IPS-18c (cell line): ENCODE measurements at regions not wholly inside any gene's neighbourhood (a gene's known extent, or its start where the extent isn't known, plus 50 kb on each side); places are given as distances from the start of the nearest gene placed in this dataset.

Source experiments
- H3K4me3 ChIP-seq: 2 replicates; pipeline ENCODE4 v1.7.0; 2013; ENCODE audit warnings: low read depth, mild to moderate bottlenecking, low read length, moderate library complexity; ENCODE audit not compliant: insufficient read depth
- H3K9me3 ChIP-seq: one replicate; pipeline ENCODE4 v1.6.1; 2013; ENCODE audit warnings: mild to moderate bottlenecking, low read length, moderate library complexity; ENCODE audit not compliant: control insufficient read depth, insufficient read depth

DNA sequence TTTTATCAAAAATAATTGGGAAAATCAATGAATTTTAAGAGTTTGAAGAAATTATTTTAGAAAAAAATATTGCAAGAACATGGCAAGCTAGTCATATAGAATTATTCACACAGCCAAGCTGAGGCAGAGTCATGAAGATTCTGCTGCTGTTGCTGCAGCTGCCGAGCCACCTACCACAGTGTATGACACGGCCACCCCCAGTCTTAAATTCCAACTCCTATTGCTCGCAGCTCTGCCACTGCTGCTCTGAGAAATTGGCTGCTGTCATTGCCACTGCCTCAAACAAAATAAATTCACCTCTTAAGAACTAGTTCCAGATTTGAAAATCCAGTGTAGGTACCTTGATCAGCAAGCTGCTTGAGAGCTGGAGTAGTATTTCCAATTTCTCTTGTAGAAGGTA lies 1318.8 kb upstream of the ACO1 start:
- Histone ChIP-seq H3K4me3 (no peak overlapping the region), H3K9me3 (no peaks in the 10 kb centered on the region)

DNA sequence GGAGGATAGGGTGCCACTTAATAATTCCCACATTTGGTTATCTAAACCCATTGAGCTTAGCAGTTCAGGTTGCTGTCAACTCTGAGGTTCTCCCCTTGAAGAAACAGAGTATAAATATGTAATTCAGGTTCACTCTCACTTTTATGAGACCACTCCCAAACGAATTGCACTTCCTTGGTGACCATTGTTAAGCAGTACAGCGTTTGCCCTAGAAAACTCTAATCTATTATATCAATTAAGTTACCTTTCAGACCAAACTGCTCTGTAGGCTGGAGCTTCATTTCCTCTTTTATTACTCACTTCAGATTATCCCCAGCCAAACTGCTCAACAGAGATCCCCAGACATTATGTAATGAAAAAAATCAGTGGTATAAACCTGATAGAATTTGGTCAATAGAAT lies 1317.0 kb upstream of the ACO1 start:
- H3K9me3 ChIP-seq, result no peaks in the 10 kb centered on the region
- no peak overlapping the region for H3K4me3 ChIP-seq

DNA sequence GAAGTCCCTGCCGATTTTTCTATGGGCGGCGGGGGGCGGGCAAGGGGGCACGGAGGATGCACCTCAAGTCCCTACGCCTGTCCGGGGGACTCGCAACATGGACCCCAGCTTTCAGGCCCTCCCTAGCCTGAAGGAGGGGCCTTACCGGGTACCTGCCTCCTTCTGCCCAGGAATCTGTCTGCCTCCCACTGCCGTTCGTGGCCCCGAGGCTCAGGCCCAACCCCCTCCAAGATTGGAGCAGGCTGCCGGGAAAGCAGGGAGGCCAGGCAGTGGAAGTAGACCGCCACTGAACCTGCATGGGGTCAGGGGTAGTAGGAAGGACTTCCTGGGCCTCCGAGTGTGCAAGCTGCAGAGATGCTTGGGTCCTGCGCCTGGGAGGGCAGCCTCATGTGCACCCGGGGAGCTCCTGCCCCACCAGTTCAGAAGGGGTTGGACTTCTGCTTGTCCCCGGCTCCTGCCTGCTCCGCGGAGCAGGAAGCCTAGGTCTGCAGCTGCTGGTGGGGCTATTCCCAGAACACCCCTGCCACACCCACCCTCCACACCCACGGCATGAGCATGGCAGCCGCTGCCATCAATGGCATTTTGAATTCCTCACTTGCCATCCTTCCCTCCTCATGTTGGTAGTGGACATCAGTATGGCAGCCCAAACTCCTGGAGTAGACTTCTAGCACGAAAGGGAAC lies 1312.7 kb upstream of the ACO1 start:
- no peaks in the 10 kb centered on the region for H3K9me3 ChIP-seq
- H3K4me3 ChIP-seq, result no peak overlapping the region

DNA sequence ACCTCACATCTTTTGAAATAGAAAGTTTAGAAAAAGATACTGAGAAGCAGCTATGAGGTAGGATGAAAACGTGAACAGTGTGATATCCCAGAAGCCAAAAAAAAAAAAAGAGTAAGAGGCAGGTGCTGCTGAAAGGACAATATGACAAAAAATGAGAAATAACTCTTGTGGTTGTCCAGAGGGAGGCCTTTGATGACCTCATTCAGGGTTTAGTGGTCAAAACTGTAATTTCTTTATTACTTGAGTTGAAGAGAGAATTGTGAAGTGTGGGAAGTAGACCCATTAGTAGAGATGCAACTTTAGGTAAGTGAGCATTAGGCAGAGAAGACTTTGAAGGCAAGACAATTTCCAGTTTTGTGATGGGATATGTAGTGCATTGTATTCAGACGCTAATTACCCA lies 1306.3 kb upstream of the ACO1 start:
- H3K4me3 ChIP-seq, result no peak overlapping the region

DNA sequence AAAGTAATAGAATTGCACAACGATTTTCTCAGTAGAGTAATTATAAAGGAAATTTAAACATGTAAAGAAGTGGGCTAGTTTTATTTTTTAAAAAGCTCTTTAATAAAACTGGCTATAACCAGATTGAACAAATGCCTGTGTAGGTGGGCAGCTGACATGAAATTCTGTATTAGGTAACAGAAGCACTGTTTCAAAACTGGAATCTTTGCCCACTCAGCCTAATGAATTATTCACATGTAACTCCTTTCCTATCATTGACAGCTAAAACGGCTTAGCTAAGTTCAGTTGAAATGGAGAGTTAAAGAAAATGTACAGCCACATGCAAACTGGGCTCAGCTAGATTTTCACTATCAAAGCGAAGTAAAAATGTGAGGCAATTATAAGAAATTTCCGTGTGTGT lies 1300.1 kb upstream of the ACO1 start:
- Histone ChIP-seq H3K9me3 (no peaks in the 10 kb centered on the region), H3K4me3 (no peak overlapping the region)

More for the DNA sequence above, 1306.3 kb upstream of the ACO1 start:
- H3K9me3 ChIP-seq, result no peaks in the 10 kb centered on the region

DNA sequence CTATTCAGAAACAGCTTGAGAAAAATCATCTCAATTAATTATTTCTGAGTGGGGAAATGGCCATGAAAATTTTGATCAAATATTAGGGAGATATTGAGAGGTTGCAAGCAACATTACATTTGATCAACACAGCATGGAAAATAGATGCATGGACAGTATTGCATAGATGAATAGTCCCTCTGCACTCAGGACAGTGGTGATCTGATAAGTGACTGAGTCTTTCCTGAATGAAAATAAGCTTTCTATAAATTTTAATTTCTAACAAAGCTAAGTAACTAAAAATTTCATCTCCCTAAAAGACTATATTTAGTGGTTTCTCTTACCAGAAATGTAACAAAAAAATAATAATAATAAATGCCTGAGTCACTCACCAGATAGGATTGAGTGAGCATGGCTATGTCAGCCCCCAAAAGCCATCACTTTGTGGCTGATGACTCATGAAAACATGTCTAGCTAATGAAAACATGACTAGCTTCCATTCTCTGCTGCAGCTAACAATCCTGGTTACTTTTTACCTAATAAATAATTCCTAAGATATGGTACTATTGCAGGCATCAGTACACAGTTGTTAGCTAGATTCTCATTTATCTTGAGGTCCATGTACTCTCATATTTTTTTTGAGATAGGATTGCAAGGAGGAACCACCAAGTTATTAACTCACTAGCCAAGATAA lies 1294.8 kb upstream of the ACO1 start:
- Histone ChIP-seq H3K9me3 (no peaks in the 10 kb centered on the region), H3K4me3 (no peak overlapping the region)

DNA sequence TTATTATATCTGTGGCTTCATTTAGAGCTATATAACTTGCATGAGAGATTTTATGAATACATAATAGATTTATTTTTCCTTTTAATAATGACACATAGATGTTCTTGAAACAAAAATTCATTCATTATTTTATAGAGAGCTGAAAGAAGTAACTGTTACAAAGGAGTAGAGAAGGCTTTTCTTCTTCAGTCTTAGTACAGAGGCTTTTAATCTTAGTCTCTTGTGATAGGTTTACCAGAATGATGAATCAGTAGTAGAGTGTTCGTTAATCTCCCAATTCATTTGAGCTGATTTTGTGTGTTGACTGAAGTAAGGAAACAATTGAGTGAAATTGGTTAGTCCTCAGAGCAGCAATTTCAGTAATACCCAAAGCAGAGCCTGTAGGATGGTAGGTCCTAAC lies 1284.1 kb upstream of the ACO1 start:
- Histone ChIP-seq H3K4me3 (no peak overlapping the region), H3K9me3 (no peaks in the 10 kb centered on the region)

DNA sequence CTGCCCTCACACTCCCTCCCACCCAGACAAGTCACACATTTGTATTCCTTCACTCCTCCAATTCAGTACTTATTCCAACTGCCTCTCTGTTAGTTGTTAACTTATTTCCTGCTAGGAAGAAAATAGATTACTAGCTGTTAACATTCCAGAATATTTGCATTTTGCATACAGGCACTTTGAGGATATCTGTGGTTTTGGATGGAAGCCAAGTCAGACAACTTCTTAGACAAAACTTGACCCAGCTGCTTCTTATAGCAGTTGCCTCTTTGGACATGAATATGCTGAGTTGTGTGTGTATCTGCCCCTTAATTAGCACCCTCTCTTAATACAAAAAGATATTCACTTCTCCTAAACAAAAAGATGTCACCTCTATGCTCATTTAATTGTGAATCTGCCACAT lies 1280.6 kb upstream of the ACO1 start:
- no peaks in the 10 kb centered on the region for H3K9me3 ChIP-seq
- H3K4me3 ChIP-seq, result no peak overlapping the region

DNA sequence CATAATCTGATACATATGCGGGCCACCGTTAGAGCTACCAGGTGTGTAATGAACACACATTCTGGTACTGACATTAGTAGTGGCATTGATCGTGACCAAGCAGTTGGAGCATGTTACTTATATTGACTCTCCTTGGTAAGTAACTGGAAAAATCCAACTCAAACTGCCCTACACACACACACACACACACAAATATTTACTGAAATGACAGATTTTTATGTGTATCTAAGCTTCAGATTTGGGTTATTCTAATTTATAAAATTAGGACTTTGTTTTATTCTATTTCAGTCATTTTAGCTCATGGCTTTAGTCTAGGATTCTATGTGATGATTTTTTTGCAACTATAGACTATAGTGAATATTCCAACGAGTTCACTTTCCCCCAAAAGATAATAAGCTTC lies 1280.2 kb upstream of the ACO1 start:
- Histone ChIP-seq H3K4me3 (no peak overlapping the region), H3K9me3 (no peaks in the 10 kb centered on the region)

DNA sequence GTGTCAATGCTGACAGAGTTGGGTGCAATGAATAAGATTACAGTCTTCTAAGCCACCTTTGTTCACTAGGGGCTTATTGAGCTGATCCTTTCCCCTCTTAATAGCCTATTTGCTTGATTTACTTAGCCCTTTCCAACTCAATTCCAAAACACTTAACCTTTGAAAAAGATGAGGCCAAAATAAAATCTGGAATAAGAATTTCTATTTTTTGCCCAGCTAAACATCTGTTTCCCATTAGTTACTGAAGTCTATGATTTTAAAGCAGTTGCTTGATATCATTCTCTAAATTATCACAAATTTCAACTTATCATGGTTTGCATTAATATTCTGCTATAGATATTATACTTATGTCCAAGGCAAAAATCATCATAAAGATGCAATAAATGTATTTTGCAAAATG lies 1272.0 kb upstream of the ACO1 start:
- Histone ChIP-seq H3K9me3 (no peaks in the 10 kb centered on the region), H3K4me3 (no peak overlapping the region)

DNA sequence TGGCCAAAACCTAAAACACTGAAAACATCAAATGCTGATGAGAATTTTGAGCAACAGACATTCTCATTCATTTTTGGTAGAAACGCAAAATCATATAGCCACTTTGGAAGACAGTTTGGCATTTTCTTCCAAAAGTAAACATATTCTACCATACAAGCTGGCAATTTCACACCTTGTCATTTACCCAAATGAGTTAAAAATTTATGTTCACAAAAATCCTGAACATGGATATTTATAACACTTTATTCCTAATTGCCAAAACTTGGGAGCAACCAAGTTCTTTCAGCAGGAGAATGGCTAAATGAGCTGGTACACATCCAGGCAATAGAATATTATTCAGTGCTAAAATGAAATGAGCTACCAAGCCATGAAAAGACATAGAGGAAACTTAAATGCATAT lies 1270.1 kb upstream of the ACO1 start:
- H3K4me3 ChIP-seq, result no peak overlapping the region
- no peaks in the 10 kb centered on the region for H3K9me3 ChIP-seq

DNA sequence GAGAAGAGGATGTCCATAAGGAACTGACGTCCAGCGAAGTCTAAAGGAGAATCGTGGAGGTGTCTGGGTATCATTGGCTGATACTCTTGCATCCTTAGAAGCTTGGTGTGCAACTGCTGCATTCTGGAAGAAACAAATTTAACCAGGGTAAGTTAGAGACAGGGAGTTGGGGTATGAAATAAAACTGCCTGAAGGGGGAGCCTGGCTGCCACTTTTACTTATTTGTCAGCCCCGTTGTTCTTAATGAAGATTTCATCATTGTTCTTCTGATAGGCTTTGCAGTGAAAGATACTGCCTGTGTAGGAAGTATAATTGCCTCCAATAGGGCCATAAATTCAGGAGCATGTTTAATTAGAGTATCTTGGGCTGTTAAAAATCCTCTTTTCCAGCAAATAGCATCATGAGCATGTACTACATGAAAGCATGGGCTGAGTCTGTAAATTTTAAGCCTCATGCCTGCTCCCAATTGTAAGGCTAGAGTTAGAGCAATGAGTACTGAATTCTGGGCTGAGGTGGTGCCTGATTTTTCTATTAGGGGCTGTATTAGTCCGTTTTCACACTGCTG lies 1264.5 kb upstream of the ACO1 start:
- Histone ChIP-seq H3K4me3 (no peak overlapping the region), H3K9me3 (peaks cover 4% of the 10 kb centered on the region)

DNA sequence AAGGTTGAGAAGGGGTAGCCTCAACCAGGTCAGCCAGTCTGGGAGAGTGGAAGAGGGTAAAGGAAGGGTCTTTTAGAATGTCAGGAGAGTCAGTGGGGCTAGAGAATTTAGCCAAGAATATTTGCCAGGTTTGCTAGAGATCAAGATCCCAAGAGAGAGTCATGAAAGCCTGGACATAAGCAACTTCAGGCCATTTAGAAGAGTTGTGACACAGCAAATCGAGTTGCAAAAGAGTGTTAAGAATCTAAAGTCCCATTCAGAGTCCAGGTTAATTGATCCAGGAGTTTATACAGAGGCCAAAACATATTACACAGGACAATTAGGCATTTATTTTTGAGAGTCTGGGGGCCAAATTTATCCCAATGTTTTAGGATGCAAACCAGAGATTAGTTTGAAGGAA lies 1260.1 kb upstream of the ACO1 start:
- Histone ChIP-seq H3K4me3 (no peak overlapping the region), H3K9me3 (peaks cover 4% of the 10 kb centered on the region)

DNA sequence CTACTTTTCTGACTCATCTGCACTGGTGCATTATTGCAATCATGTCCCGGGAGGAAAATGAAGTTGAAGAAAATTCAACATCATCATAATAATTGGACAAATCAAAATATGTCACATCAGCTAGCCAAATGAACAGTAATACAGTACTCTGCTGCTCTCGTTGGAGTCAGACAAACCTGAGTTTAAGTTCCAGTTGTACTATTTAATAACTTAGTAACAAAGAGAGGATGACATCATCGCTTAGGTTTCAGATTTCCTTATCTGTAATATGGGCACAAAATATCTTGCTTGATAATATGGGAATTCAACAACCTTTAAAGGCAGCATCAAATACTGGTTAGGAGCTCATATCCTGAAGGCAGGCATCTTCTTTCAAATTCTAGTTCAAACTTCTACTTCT lies 1248.9 kb upstream of the ACO1 start:
- H3K9me3 ChIP-seq, result no peaks in the 10 kb centered on the region
- no peak overlapping the region for H3K4me3 ChIP-seq

DNA sequence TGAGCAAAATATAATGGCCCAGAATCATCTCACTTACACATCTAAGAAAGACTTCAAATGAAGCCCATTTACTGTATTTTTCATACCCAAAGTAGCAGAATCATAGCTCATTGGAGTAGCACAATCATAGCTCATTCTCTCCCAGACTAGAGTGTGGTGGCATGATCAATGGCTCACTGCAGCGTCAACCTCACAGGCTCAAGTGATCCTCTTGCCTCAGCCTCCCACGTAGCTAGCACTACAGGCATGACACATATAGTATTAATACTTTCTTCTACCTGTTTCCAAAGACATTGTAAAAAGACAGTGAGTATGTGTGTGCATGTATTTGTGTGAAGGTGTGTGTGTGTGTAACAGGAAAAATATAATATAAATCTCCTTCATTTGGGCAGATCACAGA lies 1247.9 kb upstream of the ACO1 start:
- no peak overlapping the region for H3K4me3 ChIP-seq

DNA sequence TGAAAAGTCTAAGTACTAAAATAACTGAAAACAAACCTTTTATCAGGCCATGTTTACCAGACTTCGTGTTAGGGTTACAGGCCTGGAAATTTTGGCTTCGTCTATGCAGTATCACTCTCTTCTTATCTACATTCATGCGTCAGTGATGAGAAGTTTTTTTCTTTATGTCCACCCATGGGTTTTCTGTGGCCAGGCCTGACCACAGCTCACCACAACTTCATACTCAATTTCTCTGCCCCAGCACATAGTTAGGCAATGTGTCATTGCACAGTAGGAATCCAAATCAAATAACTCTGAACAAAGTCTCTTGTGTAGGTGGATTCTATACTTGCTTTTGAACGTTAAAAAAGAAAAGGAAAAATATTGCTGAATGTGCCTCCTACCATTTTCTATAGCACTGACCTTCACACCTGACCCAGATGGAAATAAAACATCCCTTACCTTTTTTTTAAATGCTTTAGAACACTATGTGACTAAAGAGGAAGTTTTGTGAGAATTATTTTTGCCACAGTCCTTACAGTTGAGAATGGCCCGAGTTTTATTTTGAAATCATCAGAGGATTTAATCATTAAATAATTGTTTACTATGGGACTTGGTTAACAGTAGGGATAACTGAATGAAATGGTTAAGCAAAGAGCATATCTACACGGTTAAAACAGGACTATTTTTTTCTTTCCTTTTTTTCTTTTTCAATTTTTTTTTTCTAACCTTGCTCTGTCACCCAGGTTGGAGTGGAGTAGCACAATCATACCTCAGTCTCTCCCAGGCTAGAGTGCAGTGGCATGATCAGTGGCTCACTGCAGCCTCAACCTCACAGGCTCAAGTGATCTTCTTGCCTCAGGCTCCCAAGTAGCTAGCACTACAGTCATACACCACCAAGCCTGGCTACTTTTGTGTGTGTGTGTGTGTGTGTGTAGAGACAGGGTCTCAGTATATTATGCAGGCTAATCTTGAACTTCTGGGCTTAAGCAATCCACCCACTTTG lies 1247.0 kb upstream of the ACO1 start:
- Histone ChIP-seq H3K4me3 (no peak overlapping the region), H3K9me3 (no peaks in the 10 kb centered on the region)

More for the DNA sequence above, 1247.9 kb upstream of the ACO1 start:
- no peaks in the 10 kb centered on the region for H3K9me3 ChIP-seq

DNA sequence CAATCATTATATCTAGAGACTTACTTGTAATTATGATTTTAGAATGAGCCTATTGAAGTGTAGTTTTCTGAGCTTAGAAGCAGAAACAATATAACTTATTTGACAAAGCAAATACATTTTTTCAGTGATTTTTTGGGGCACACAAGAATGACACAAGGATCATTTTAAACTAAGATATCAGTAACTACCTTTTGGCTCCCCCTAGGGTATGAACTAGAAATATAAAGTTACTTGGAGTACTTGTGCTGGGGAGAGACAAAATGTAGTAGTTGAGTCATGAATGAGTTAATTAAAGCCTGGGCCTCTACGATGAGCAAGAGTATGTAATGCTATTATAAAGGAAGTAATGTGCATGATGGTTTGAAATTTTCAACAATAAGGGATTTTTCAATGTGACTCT lies 1244.1 kb upstream of the ACO1 start:
- H3K9me3 ChIP-seq, result no peaks in the 10 kb centered on the region
- no peak overlapping the region for H3K4me3 ChIP-seq

DNA sequence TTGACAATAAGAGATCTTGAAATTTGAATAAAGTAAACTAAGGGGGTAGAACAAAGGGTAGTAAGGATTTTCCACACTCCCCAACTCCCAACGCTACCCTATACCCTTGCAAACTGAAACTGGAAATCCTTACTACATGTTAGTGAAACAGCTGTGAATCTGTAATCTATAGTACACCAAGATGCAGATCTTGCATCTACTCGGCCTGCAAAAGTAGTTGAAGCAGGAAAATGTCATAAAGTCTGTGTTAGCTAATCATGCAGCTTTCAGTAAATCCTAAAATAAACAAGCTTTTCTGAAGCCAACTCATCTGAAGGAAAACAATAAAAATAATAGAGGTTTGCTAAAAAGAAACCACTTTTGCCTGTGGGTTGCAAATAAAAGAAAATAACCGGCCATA lies 1242.0 kb upstream of the ACO1 start:
- Histone ChIP-seq H3K4me3 (no peak overlapping the region), H3K9me3 (no peaks in the 10 kb centered on the region)
